ENCODE measurements at regions not wholly inside any gene's neighbourhood (a gene's known extent, or its start where the extent isn't known, plus 50 kb on each side); places are given as distances from the start of the nearest gene placed in this dataset.

DNA sequence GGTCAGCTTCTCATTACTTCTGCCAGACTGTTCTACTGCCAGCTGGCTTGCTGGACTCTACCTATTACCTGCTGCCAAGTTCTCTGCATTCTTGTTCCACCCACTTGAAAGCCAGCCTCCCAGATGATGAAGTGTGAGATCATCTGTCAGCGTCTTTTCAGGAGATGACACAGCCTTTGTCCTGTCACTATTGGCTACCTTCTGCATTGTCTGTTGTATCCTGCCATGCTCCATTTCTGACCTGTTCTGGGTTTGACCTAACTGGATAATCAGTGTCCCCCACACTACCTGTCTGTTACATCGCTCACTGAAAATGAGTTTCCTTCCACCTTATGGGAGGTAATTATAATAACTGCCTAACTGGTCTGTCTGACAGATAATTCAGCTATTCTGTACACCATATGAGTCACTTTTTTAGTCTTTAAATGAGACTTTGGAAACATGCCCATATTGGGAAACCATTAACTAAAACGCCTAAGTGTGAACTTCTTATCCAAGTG lies 520.6 kb downstream of the METTL4 start:
- TF ChIP-seq, protein P1, sequence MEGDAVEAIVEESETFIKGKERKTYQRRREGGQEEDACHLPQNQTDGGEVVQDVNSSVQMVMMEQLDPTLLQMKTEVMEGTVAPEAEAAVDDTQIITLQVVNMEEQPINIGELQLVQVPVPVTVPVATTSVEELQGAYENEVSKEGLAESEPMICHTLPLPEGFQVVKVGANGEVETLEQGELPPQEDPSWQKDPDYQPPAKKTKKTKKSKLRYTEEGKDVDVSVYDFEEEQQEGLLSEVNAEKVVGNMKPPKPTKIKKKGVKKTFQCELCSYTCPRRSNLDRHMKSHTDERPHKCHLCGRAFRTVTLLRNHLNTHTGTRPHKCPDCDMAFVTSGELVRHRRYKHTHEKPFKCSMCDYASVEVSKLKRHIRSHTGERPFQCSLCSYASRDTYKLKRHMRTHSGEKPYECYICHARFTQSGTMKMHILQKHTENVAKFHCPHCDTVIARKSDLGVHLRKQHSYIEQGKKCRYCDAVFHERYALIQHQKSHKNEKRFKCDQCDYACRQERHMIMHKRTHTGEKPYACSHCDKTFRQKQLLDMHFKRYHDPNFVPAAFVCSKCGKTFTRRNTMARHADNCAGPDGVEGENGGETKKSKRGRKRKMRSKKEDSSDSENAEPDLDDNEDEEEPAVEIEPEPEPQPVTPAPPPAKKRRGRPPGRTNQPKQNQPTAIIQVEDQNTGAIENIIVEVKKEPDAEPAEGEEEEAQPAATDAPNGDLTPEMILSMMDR (IDR thresholded peaks at IDR 0.05; ENCODE audit: insufficient read depth, low read depth, low read length): no peak
- H3K4me3 ChIP-seq (ENCODE audit: low read depth, low read length): no peak overlapping the region
- no peak for DNase-seq (ENCODE audit: low read depth)

DNA sequence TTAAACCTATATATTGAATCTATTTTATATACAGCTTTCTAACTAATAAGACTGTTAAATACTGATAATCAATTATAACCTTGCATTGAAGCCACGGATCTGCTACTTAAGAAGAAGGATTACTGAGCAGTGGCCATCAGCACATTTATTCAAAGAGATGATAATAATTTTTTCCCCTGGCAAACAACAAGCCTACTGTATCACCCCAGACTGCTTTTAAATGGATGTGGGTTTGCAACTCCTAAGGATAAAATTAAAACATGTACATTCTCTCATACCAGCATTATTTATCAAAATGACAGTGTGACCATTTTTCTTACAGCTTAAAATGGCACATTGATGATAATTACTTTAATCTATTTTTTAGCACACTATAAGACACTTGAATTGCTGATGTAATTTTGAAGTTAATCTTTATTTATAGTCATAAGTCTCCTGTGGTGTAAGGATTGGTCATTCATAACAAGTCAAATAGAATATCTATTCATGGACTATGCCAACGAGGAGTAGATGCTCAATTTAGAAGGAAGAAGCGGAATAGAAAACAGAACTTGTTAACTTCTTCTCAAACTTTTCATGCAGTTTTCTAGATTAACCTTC lies 517.7 kb downstream of the METTL4 start:
- TF ChIP-seq, protein P1 (IDR thresholded peaks at IDR 0.05; ENCODE audit: insufficient read depth, low read depth, low read length): no peak
- DNase-seq (ENCODE audit: low read depth): no peak
- no peak overlapping the region for H3K4me3 ChIP-seq (ENCODE audit: low read depth, low read length)

DNA sequence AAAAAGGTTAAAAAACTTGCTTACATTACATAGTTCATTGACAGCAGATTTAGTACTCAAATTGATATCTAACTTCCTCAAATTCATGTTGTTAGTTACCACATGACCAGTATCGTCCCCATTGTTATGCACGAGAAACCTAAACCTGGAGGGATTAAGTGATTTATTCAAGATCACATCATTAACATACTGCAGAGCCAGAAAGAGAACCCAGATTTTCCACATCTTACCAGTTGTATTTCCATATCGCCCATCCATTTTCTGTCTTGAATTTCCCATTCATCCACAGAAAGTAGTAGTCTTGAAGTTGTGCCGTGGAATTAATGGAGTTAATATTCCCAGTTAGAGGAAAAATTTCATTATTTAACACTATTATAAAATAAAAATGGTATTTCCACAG lies 512.0 kb downstream of the METTL4 start:
- H3K4me3 ChIP-seq (ENCODE audit: low read depth, low read length): no peak overlapping the region
- no peak for DNase-seq (ENCODE audit: low read depth)
- TF ChIP-seq, protein P1 (IDR thresholded peaks at IDR 0.05; ENCODE audit: insufficient read depth, low read depth, low read length): no peak

DNA sequence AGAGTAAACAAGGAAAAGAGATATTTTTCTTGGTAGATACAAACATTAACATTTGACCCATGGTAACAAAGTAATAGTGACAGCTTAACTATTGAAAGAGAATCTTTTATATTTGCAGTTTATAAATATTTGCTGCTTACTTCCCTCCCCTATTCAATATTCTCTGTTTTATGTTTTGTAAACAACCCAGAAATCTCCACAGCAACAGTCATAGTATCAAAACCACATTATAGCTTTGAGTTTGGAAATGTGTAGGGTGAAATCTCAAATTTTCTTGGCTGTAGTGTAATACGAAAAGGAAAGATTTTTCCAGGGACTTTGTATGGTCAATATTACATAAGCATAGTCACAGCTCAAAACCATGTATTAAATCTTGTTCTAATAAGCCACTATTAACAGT lies 511.2 kb downstream of the METTL4 start:
- no peak for DNase-seq (ENCODE audit: low read depth)
- TF ChIP-seq, protein P1 (IDR thresholded peaks at IDR 0.05; ENCODE audit: insufficient read depth, low read depth, low read length): no peak
- H3K4me3 ChIP-seq (ENCODE audit: low read depth, low read length): no peak overlapping the region

DNA sequence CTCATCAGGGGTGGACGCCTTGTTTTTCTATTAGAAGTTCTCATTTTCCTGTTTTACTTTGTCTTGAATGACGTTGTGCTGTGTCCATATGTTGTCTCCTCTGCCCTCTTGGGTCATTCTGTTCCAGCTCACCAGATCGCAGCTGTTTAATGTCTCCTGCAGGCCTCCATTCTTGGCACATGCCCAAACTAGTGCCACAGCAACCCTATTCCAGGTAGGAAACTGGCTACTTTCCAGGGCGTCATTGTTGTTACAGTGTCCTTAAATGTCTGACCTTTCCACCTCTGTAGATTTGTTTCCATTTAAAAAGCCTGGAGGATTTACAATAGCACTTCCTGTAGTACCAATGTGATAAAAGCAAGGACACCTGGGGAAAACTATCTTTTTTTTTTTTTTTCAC lies 500.7 kb downstream of the METTL4 start:
- H3K4me3 ChIP-seq (ENCODE audit: low read depth, low read length): no peak overlapping the region
- TF ChIP-seq, protein P1 (IDR thresholded peaks at IDR 0.05; ENCODE audit: insufficient read depth, low read depth, low read length): no peak
- no peak for DNase-seq (ENCODE audit: low read depth)

DNA sequence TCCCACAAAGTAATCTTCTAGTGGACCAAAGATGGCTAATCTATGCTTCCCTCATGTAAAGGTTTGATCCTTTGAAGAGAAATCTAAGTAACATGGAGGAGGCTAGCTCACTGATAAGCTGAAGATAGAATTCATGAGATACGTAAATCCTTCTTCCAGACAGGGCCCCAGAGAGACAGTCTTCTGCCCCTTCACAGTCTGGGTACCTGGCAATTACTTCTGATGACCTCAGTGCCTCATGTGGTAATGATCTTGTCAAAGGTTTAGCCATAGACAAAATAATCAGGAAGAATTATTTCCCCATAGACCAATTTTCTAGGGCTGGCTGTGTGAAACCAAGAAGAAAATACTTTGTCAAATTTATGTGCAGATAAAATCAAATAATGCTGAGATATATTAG lies 495.8 kb downstream of the METTL4 start:
- TF ChIP-seq, protein P1 (IDR thresholded peaks at IDR 0.05; ENCODE audit: insufficient read depth, low read depth, low read length): no peak
- H3K4me3 ChIP-seq (ENCODE audit: low read depth, low read length): no peak overlapping the region
- DNase-seq (ENCODE audit: low read depth): no peak

DNA sequence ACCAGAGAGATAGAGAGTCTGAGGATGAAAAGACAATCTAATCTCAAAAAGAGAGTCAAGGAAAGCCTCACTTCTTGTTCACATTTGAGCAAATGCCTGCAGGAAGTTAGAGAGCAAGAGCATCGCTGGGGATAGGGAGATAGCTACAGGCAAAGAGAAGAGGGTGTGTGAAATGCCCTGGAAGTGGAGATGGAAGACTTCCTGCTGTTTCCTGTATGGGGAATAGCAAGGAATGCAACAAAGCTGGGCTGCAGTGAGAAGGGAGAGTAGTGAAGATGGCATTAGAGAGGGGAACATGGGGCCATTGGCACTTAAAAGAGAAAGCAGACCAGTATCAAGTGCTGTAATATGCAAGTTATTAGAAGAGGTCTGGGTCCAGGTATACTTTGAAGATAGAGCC lies 488.6 kb downstream of the METTL4 start:
- no peak for DNase-seq (ENCODE audit: low read depth)
- no peak overlapping the region for H3K4me3 ChIP-seq (ENCODE audit: low read depth, low read length)
- TF ChIP-seq, protein P1 (IDR thresholded peaks at IDR 0.05; ENCODE audit: insufficient read depth, low read depth, low read length): no peak

Measured in fibroblast of villous mesenchyme (primary cell).